ENCODE measurements at regions not wholly inside any gene's neighbourhood (a gene's known extent, or its start where the extent isn't known, plus 50 kb on each side); places are given as distances from the start of the nearest gene placed in this dataset.

- H3K4me3 ChIP-seq = no peak overlapping the region
- no peaks in the 10 kb centered on the region for H3K9me3 ChIP-seq
- H3K36me3 ChIP-seq = no peaks in the 10 kb centered on the region
- H3K4me1 ChIP-seq = no peaks in the 10 kb centered on the region
- H3K27me3 ChIP-seq = no peaks in the 10 kb centered on the region
- no peak overlapping the region for H3K9ac ChIP-seq
- no peaks in the 10 kb centered on the region for H4K20me1 ChIP-seq
- no peak for TF ChIP-seq Cebpa-rat (IDR thresholded peaks at IDR 0.05)
- H3K27ac ChIP-seq = no peak overlapping the region
- no peak overlapping the region for H3K4me2 ChIP-seq
Observed at GRCh38 chr11:122341477-122341876, 225.5 kb upstream of the BLID start.

GRCh38 chr11:122340607-122341290, 224.7 kb upstream of the BLID start:
- no peak for TF ChIP-seq Cebpa-rat (IDR thresholded peaks at IDR 0.05)
- Histone ChIP-seq H3K4me1 (no peaks in the 10 kb centered on the region), H3K9me3 (no peaks in the 10 kb centered on the region), H3K36me3 (no peaks in the 10 kb centered on the region), H3K4me2 (no peak overlapping the region), H3K27me3 (no peaks in the 10 kb centered on the region), H3K4me3 (no peak overlapping the region), H3K27ac (no peak overlapping the region), H4K20me1 (no peaks in the 10 kb centered on the region), H3K9ac (no peak overlapping the region)

GRCh38 chr11:122339436-122340060, 223.5 kb upstream of the BLID start:
- Histone ChIP-seq H3K27me3 (no peaks in the 10 kb centered on the region), H3K27ac (no peak overlapping the region)
- no peak for TF ChIP-seq Cebpa-rat (IDR thresholded peaks at IDR 0.05)

GRCh38 chr11:122337704-122338103, 221.7 kb upstream of the BLID start:
- TF ChIP-seq Cebpa-rat (IDR thresholded peaks at IDR 0.05) = no peak
- H3K4me3 ChIP-seq = no peak overlapping the region
- no peak overlapping the region for H3K4me2 ChIP-seq
- no peak overlapping the region for H3K27ac ChIP-seq
- H3K4me1 ChIP-seq = no peaks in the 10 kb centered on the region
- H3K36me3 ChIP-seq = no peaks in the 10 kb centered on the region
- H3K9me3 ChIP-seq = no peaks in the 10 kb centered on the region
- no peaks in the 10 kb centered on the region for H3K27me3 ChIP-seq
- H3K9ac ChIP-seq = no peak overlapping the region
- H4K20me1 ChIP-seq = no peaks in the 10 kb centered on the region

More at GRCh38 chr11:122339436-122340060, 223.5 kb upstream of the BLID start:
- no peaks in the 10 kb centered on the region for H4K20me1 ChIP-seq
- H3K9ac ChIP-seq = no peak overlapping the region
- no peaks in the 10 kb centered on the region for H3K9me3 ChIP-seq
- H3K4me3 ChIP-seq = no peak overlapping the region
- no peaks in the 10 kb centered on the region for H3K4me1 ChIP-seq
- H3K36me3 ChIP-seq = no peaks in the 10 kb centered on the region
- no peak overlapping the region for H3K4me2 ChIP-seq

- Histone ChIP-seq H3K9ac (no peak overlapping the region), H3K4me3 (no peak overlapping the region), H3K9me3 (no peaks in the 10 kb centered on the region), H3K4me1 (no peaks in the 10 kb centered on the region), H3K36me3 (no peaks in the 10 kb centered on the region), H3K27ac (no peak overlapping the region), H3K4me2 (no peak overlapping the region), H4K20me1 (no peaks in the 10 kb centered on the region), H3K27me3 (no peaks in the 10 kb centered on the region)
- TF ChIP-seq Cebpa-rat (IDR thresholded peaks at IDR 0.05) = no peak
Observed at GRCh38 chr11:122337241-122337640, 221.2 kb upstream of the BLID start.

GRCh38 chr11:122336706-122337105, 220.7 kb upstream of the BLID start:
- Histone ChIP-seq H3K9ac (no peak overlapping the region), H4K20me1 (no peaks in the 10 kb centered on the region), H3K9me3 (no peaks in the 10 kb centered on the region), H3K27ac (no peak overlapping the region), H3K4me3 (no peak overlapping the region), H3K36me3 (no peaks in the 10 kb centered on the region), H3K27me3 (no peaks in the 10 kb centered on the region), H3K4me1 (no peaks in the 10 kb centered on the region), H3K4me2 (no peak overlapping the region)
- TF ChIP-seq Cebpa-rat (IDR thresholded peaks at IDR 0.05) = no peak

GRCh38 chr11:122334546-122335339, 218.7 kb upstream of the BLID start:
- no peaks in the 10 kb centered on the region for H3K4me1 ChIP-seq

GRCh38 chr11:122333467-122333866, 217.5 kb upstream of the BLID start:
- no peaks in the 10 kb centered on the region for H4K20me1 ChIP-seq
- no peak overlapping the region for H3K4me3 ChIP-seq
- H3K36me3 ChIP-seq = no peaks in the 10 kb centered on the region
- H3K27ac ChIP-seq = no peak overlapping the region
- no peaks in the 10 kb centered on the region for H3K4me1 ChIP-seq
- no peak overlapping the region for H3K4me2 ChIP-seq
- H3K9me3 ChIP-seq = no peaks in the 10 kb centered on the region
- H3K27me3 ChIP-seq = no peaks in the 10 kb centered on the region
- no peak for TF ChIP-seq Cebpa-rat (IDR thresholded peaks at IDR 0.05)
- H3K9ac ChIP-seq = no peak overlapping the region

More at GRCh38 chr11:122334546-122335339, 218.7 kb upstream of the BLID start:
- no peak overlapping the region for H3K27ac ChIP-seq
- H3K9me3 ChIP-seq = no peaks in the 10 kb centered on the region
- no peaks in the 10 kb centered on the region for H3K27me3 ChIP-seq
- H3K9ac ChIP-seq = no peak overlapping the region
- no peak for TF ChIP-seq Cebpa-rat (IDR thresholded peaks at IDR 0.05)
- no peaks in the 10 kb centered on the region for H3K36me3 ChIP-seq
- no peaks in the 10 kb centered on the region for H4K20me1 ChIP-seq
- H3K4me3 ChIP-seq = no peak overlapping the region
- H3K4me2 ChIP-seq = no peak overlapping the region

GRCh38 chr11:122331079-122331478, 215.1 kb upstream of the BLID start:
- Histone ChIP-seq H3K4me1 (no peaks in the 10 kb centered on the region), H4K20me1 (no peaks in the 10 kb centered on the region), H3K27ac (no peak overlapping the region), H3K27me3 (no peaks in the 10 kb centered on the region), H3K36me3 (no peaks in the 10 kb centered on the region), H3K4me2 (no peak overlapping the region), H3K4me3 (no peak overlapping the region), H3K9ac (no peak overlapping the region), H3K9me3 (no peaks in the 10 kb centered on the region)
- no peak for TF ChIP-seq Cebpa-rat (IDR thresholded peaks at IDR 0.05)
